T47D (cell line): ENCODE measurements at regions not wholly inside any gene's neighbourhood (a gene's known extent, or its start where the extent isn't known, plus 50 kb on each side); places are given as distances from the start of the nearest gene placed in this dataset.
"Not testable (repeated sequence)": the region's sequence is repeated elsewhere in the genome, so short reads cannot be mapped to it uniquely, and the experiment has no call there.

ENCODE experiments used
- DNase-seq, 2 experiments: peaks; one replicate each; pipeline versions ENCODE4 v3.0.0 to v3.0.0-alpha.2; 2011 to 2012; ENCODE audit warnings: low read depth in 1 of 2, low spot score in 1 of 2
- JUND ChIP-seq: IDR thresholded peaks from 2 replicates; pipeline ENCODE4 v1.6.1; 2012; ENCODE audit warnings: low read depth
- in situ Hi-C: cut with HindIII; loops from 2 replicates; pipeline ENCODE4 v1.10.0; 2016; ENCODE audit warnings: low sequenced_read_pairs, low pct_unique_long_range_greater_than_20kb

DNA sequence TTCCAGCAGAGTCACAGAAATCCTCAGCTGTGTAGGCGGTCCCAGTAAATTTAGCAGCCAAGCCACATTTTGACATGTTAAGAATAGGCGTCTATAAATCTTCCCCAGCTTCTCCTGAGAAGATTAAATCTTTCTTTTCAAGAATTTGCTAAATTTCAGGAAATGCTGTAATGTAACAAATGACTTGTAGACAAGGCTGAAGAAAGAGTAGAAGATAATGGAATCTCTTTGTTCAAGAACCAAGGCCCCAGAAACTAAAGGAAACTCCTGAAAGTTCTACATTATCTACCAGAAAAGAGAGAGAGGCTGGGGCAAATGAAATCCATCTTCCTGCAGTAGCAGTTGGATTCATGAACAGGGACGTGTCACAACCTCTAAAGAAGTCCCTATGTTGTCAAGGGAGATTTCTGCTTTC is 760.3 kb downstream of the NOVA1 start:
- in situ Hi-C loops, result no loop called here
- DNase-seq, result no peak
- no peak for TF ChIP-seq JUND

- no peak for TF ChIP-seq JUND
- in situ Hi-C loops, result no loop called here
- no peak for DNase-seq
Observed at GRCh38 chr14:25836636-25837035, 761.2 kb downstream of the NOVA1 start.

DNA sequence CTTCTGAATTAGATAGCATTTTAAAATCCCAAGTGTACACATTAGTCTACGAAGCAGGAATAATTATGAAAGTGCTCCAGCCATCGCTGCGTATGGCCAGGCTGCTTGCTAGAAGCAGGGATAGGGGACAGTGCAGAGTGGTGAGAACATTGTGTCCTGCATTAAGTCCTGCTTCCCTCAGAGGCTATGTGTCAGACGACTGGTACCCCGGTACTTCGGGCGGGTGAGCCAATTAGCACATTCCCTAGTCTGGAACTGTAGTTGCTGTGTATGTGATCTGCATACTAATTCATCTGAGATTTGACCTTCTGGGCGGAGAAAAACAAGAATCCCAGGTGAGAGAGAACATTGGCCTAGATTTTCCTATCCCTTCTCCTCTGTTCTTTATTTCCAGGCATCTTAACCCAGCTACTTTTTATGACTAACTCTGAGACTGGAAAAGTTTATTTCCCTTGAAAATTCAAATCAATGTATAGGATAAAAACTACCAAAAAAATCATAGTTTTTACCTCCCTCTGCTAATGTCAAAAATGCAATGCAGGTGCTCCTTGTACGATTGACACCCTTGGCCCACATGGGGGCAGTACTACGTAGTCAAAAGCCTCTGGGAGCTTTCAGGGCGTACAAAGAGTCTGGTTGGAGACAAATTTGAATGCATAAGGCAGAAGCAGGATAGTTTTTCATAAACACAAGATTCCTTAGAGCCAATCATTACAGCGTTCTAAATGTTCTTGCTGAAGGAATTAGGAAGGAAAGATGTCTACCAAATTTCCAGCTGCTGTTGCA is 764.3 kb downstream of the NOVA1 start:
- DNase-seq, result peak; percentile 39 to 86
- TF ChIP-seq JUND, result no peak
- in situ Hi-C loops, result no loop called here

DNA sequence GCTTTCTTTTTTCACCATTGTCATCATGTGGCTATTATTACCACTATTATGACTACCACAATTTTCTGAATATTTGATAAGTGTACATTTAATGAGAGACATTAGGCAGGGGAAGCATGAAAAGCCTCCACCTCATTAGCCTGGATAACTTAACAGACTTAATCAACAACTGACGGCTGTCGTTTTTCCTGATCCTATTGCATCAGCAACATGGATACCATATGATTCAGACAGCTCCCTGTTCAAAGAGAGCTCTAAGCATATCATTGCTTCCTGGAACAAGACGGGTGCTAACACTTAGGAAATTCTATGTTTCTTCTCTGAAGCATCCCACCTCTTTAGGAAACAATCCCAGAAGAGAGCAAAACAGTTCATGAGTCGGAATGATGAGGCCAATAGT is 765.2 kb downstream of the NOVA1 start:
- in situ Hi-C loops, result no loop called here

DNA sequence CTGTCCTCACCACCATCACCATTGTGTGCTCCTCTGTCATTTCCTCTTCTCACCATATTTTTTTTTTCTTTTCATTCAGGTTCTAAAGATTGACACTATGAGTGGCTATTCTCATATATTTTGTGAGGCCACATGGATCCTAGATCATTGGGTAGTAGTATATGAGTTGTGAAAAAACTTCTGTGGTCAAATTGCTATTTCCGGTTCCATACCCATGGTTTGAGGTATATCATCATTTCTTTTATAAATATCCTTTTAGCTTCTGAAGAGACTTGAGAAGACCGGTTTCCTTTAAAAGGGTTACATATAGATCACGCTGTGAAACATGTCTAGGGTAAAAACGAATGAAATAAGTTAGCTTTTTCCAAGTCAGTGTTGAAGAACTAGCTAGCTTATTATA is 769.3 kb downstream of the NOVA1 start:
- no peak for TF ChIP-seq JUND
- in situ Hi-C loops, result no loop called here
- no peak for DNase-seq

More for the DNA sequence above, 765.2 kb downstream of the NOVA1 start:
- no peak for TF ChIP-seq JUND
- no peak for DNase-seq

GRCh38 chr14:25826105-25826504 is 771.7 kb downstream of the NOVA1 start:
- in situ Hi-C loops, result no loop called here
- TF ChIP-seq JUND, result no peak

GRCh38 chr14:25820368-25820767 is 770.4 kb upstream of the STXBP6 start:
- TF ChIP-seq JUND, result no peak
- no peak for DNase-seq
- in situ Hi-C loops, result no loop called here

More at GRCh38 chr14:25826105-25826504, 771.7 kb downstream of the NOVA1 start:
- no peak for DNase-seq

DNA sequence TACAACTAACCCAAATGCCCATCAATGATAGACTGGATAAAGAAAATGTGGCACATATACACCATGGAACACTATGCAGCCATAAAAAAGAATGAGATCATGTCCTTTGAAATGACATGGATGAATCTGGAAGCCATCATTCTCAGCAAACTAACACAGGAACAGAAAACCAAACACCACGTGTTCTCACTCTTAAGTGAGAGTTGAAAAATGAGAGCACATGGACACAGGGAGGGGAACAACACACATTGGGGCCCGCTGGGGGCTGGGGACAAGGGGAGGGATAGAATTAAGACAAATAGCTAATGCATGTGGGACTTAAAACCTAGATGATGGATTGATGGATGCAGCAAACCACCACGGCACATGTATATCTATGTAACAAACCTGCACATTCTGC is 764.7 kb upstream of the STXBP6 start:
- in situ Hi-C loops, DNase-seq: not testable (repeated sequence)

GRCh38 chr14:25803386-25804018 is 753.6 kb upstream of the STXBP6 start:
- in situ Hi-C loops, result no loop called here
- TF ChIP-seq JUND, result no peak
- no peak for DNase-seq

GRCh38 chr14:25800841-25801240 is 750.9 kb upstream of the STXBP6 start:
- DNase-seq, result no peak
- TF ChIP-seq JUND, result no peak
- in situ Hi-C loops, result no loop called here

GRCh38 chr14:25788252-25788651 is 738.3 kb upstream of the STXBP6 start:
- TF ChIP-seq JUND, result no peak
- in situ Hi-C loops, result no loop called here
- DNase-seq, result no peak

GRCh38 chr14:25765909-25766308 is 716.0 kb upstream of the STXBP6 start:
- no peak for TF ChIP-seq JUND
- in situ Hi-C loops, result no loop called here
- DNase-seq, result no peak

DNA sequence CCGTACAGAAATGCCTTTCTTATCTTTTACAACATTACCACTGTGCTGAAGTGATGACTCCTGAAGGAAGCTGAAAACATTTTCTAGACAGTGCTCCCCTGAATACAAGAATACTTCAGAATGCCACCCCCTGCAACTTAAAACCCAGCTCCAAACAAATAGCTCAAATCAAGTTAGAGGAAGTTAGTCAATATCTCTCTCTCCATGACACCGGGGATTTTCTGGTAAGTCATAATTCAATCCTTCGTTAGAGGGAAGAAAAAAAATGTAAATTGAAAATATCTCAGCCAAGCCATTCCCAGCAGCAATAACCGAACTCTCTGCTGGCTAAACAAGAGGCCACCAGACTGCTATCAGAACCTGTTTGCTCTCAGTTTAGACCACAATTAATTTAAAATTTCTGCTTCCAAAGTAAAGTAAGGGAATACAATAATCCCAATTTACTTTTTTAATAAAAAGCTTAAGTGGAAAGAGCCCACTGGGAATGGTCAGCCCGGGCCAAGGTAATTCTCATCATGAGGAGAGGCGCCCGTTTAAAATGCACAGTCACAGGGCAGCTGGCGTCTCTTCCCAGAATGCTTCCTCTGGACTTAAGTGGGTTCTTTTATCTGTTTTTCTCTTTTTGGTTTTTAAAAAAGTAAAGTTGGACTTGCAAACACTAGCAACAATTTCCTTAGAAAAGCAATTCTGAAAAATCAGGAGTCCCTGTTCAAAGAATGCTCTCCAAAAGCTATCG is 710.1 kb upstream of the STXBP6 start:
- TF ChIP-seq JUND, result no peak
- in situ Hi-C loops, result no loop called here
- DNase-seq, result no peak
